ENCODE measurements at regions not wholly inside any gene's neighbourhood (a gene's known extent, or its start where the extent isn't known, plus 50 kb on each side); places are given as distances from the start of the nearest gene placed in this dataset.

- TF ChIP-seq CTCF (optimal IDR thresholded peaks at IDR 0.05 in 1 of 3, IDR thresholded peaks at IDR 0.05 in 1 of 3, conservative IDR thresholded peaks at IDR 0.05 in 1 of 3; ENCODE audit: extremely low read depth in 1 of 3, insufficient read depth in 2 of 3, low read length in 3 of 3) (no peak), EZH2 (IDR thresholded peaks at IDR 0.05; ENCODE audit: low read length) (no peak)
Observed at GRCh38 chr5:43967165-43967564, 364.2 kb downstream of the NNT start.
